ENCODE measurements at regions not wholly inside any gene's neighbourhood (a gene's known extent, or its start where the extent isn't known, plus 50 kb on each side); places are given as distances from the start of the nearest gene placed in this dataset.

DNA sequence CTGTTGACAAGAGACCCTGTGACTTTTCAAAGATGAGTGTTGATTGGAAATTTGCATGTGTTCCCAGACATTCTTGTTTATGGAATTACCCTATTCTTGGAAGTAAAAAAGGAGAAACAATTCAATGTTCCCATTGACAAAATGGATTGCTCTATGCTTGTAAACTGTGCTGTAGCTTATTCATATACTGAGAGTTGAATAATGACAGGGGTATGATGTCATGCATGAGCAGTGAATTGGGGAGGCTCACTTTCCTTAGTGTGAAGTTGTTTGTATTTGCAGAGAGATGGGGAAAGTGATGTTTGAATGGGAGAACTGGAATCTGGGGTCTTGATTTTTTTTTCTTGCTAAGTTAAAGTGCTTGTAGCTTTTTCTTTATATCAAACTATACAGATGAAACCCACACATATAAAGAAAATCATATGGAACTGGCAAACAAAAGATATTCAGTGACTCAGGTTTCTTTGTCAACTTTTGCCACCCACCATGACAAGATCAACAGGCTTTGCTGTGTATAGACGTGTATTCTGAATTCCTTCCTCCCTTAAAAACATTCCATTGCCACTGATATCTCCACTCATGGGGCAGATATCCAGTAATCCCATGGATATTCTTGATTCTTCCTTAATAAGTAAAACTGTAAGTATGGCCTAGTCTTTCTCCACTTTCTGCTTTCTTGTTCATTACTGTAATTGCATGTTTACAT lies 97.8 kb upstream of the JAG1 start:
- no peak for TF ChIP-seq PPARA (CRISPR knock-in tag; IDR thresholded peaks at IDR 0.05; ENCODE audit: borderline replicate concordance)
- TF ChIP-seq ZFP3 (CRISPR knock-in tag; IDR thresholded peaks at IDR 0.05), result no peak
- no peak for TF ChIP-seq ZNF8 (CRISPR knock-in tag; IDR thresholded peaks at IDR 0.05)
- TF ChIP-seq, protein P1, sequence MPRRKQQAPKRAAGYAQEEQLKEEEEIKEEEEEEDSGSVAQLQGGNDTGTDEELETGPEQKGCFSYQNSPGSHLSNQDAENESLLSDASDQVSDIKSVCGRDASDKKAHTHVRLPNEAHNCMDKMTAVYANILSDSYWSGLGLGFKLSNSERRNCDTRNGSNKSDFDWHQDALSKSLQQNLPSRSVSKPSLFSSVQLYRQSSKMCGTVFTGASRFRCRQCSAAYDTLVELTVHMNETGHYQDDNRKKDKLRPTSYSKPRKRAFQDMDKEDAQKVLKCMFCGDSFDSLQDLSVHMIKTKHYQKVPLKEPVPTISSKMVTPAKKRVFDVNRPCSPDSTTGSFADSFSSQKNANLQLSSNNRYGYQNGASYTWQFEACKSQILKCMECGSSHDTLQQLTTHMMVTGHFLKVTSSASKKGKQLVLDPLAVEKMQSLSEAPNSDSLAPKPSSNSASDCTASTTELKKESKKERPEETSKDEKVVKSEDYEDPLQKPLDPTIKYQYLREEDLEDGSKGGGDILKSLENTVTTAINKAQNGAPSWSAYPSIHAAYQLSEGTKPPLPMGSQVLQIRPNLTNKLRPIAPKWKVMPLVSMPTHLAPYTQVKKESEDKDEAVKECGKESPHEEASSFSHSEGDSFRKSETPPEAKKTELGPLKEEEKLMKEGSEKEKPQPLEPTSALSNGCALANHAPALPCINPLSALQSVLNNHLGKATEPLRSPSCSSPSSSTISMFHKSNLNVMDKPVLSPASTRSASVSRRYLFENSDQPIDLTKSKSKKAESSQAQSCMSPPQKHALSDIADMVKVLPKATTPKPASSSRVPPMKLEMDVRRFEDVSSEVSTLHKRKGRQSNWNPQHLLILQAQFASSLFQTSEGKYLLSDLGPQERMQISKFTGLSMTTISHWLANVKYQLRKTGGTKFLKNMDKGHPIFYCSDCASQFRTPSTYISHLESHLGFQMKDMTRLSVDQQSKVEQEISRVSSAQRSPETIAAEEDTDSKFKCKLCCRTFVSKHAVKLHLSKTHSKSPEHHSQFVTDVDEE (CRISPR knock-in tag; IDR thresholded peaks at IDR 0.05), result no peak
- TF ChIP-seq ESRRG (CRISPR knock-in tag; IDR thresholded peaks at IDR 0.05), result no peak
- no peak for TF ChIP-seq CSDC2 (CRISPR knock-in tag; IDR thresholded peaks at IDR 0.05)
- TF ChIP-seq TOX (CRISPR knock-in tag; IDR thresholded peaks at IDR 0.05; ENCODE audit: borderline replicate concordance), result no peak
- TF ChIP-seq ZFP30 (CRISPR knock-in tag; IDR thresholded peaks at IDR 0.05), result no peak
- no peak for TF ChIP-seq ZNF565 (CRISPR knock-in tag; conservative IDR thresholded peaks at IDR 0.05; ENCODE audit: low read depth)
- TF ChIP-seq, protein P2, sequence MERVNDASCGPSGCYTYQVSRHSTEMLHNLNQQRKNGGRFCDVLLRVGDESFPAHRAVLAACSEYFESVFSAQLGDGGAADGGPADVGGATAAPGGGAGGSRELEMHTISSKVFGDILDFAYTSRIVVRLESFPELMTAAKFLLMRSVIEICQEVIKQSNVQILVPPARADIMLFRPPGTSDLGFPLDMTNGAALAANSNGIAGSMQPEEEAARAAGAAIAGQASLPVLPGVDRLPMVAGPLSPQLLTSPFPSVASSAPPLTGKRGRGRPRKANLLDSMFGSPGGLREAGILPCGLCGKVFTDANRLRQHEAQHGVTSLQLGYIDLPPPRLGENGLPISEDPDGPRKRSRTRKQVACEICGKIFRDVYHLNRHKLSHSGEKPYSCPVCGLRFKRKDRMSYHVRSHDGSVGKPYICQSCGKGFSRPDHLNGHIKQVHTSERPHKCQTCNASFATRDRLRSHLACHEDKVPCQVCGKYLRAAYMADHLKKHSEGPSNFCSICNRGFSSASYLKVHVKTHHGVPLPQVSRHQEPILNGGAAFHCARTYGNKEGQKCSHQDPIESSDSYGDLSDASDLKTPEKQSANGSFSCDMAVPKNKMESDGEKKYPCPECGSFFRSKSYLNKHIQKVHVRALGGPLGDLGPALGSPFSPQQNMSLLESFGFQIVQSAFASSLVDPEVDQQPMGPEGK (CRISPR knock-in tag; IDR thresholded peaks at IDR 0.05; ENCODE audit: borderline replicate concordance), result no peak
- TF ChIP-seq, protein P3, sequence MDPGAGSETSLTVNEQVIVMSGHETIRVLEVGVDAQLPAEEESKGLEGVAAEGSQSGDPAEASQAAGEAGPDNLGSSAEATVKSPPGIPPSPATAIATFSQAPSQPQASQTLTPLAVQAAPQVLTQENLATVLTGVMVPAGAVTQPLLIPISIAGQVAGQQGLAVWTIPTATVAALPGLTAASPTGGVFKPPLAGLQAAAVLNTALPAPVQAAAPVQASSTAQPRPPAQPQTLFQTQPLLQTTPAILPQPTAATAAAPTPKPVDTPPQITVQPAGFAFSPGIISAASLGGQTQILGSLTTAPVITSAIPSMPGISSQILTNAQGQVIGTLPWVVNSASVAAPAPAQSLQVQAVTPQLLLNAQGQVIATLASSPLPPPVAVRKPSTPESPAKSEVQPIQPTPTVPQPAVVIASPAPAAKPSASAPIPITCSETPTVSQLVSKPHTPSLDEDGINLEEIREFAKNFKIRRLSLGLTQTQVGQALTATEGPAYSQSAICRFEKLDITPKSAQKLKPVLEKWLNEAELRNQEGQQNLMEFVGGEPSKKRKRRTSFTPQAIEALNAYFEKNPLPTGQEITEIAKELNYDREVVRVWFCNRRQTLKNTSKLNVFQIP (CRISPR knock-in tag; IDR thresholded peaks at IDR 0.05; ENCODE audit: borderline replicate concordance, low read depth), result no peak
- TF ChIP-seq ZC3H10 (CRISPR knock-in tag; IDR thresholded peaks at IDR 0.05), result no peak
- TF ChIP-seq BACH2 (CRISPR knock-in tag; IDR thresholded peaks at IDR 0.05; ENCODE audit: borderline replicate concordance), result no peak
- no peak for ATAC-seq

DNA sequence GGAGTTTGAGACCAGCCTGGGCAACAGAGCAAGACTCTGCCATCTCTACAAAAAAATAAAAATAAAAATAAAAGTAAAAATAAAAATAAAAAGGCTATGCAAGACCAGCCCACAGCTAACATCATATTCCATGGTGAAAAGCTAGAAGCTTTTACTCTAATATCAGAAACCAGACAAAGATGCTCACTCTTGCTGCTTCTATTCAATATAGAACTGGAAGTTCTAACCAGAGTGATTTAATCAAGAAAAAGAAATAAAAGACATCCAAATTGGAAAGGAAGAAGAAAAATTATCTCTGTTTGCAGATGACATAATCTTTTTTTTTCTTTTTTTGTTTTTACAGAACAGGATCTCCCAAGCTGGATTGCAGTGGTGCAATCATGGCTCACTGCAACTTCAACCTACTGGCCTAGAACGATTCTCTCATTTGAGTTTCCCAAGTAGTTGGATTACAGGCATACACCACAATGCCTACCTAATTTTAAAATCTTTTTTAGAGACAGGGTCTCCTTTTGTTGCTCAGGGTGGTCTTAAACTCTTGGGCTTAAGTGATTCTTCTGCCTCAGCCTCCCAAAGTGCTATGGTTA lies 100.7 kb upstream of the JAG1 start:
- no peak for ATAC-seq
- TF ChIP-seq ZC3H10 (CRISPR knock-in tag; IDR thresholded peaks at IDR 0.05) (no peak), RARB (CRISPR knock-in tag; IDR thresholded peaks at IDR 0.05) (no peak), ZFP3 (CRISPR knock-in tag; IDR thresholded peaks at IDR 0.05) (no peak), ZNF70 (CRISPR knock-in tag; IDR thresholded peaks at IDR 0.05) (no peak), GLIS3 (CRISPR knock-in tag; IDR thresholded peaks at IDR 0.05) (no peak), CSDC2 (CRISPR knock-in tag; IDR thresholded peaks at IDR 0.05) (no peak), BACH2 (CRISPR knock-in tag; IDR thresholded peaks at IDR 0.05; ENCODE audit: borderline replicate concordance) (no peak), ZFP30 (CRISPR knock-in tag; IDR thresholded peaks at IDR 0.05) (no peak), TOX (CRISPR knock-in tag; IDR thresholded peaks at IDR 0.05; ENCODE audit: borderline replicate concordance) (no peak)
- TF ChIP-seq, protein P1 (CRISPR knock-in tag; IDR thresholded peaks at IDR 0.05), result no peak
- TF ChIP-seq, protein P2 (CRISPR knock-in tag; IDR thresholded peaks at IDR 0.05; ENCODE audit: borderline replicate concordance), result no peak

DNA sequence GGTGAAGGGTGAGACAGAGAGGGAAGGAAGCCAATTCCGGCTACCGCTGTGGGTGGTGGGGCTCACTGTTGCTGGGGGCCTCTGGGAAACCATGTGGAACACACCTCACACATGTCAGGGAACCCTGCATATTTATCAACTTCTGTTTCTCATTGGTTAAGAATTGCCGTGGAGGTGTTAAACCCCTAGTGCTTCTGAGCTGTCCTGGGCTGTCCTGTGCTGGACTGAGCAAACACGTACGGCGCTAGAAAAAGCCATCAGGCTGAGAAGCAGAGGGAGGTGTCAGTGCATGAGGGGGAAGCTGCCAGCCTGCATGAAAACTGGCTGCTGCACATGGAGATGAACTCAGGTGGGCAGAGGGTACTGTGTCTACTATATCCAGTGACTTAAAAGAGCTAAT lies 103.9 kb upstream of the JAG1 start:
- no peak for ATAC-seq
- TF ChIP-seq ZNF70 (CRISPR knock-in tag; IDR thresholded peaks at IDR 0.05) (no peak), PPARA (CRISPR knock-in tag; IDR thresholded peaks at IDR 0.05; ENCODE audit: borderline replicate concordance) (no peak), ZNF565 (CRISPR knock-in tag; conservative IDR thresholded peaks at IDR 0.05; ENCODE audit: low read depth) (no peak), OSR1 (CRISPR knock-in tag; IDR thresholded peaks at IDR 0.05) (no peak), BACH2 (CRISPR knock-in tag; IDR thresholded peaks at IDR 0.05; ENCODE audit: borderline replicate concordance) (no peak), ARNTL (CRISPR knock-in tag; IDR thresholded peaks at IDR 0.05; ENCODE audit: borderline replicate concordance, low read depth) (no peak), ZFP3 (CRISPR knock-in tag; IDR thresholded peaks at IDR 0.05) (no peak), ZFP30 (CRISPR knock-in tag; IDR thresholded peaks at IDR 0.05) (no peak), ISL1 (CRISPR knock-in tag; IDR thresholded peaks at IDR 0.05) (no peak), RARB (CRISPR knock-in tag; IDR thresholded peaks at IDR 0.05) (no peak), ZC3H10 (CRISPR knock-in tag; IDR thresholded peaks at IDR 0.05) (no peak), ZNF8 (CRISPR knock-in tag; IDR thresholded peaks at IDR 0.05) (no peak), TCF4 (CRISPR knock-in tag; IDR thresholded peaks at IDR 0.05; ENCODE audit: borderline replicate concordance) (no peak), SNAI2 (CRISPR knock-in tag; IDR thresholded peaks at IDR 0.05) (no peak), TOX (CRISPR knock-in tag; IDR thresholded peaks at IDR 0.05; ENCODE audit: borderline replicate concordance) (no peak), GLIS3 (CRISPR knock-in tag; IDR thresholded peaks at IDR 0.05) (no peak)
- TF ChIP-seq, protein P4, sequence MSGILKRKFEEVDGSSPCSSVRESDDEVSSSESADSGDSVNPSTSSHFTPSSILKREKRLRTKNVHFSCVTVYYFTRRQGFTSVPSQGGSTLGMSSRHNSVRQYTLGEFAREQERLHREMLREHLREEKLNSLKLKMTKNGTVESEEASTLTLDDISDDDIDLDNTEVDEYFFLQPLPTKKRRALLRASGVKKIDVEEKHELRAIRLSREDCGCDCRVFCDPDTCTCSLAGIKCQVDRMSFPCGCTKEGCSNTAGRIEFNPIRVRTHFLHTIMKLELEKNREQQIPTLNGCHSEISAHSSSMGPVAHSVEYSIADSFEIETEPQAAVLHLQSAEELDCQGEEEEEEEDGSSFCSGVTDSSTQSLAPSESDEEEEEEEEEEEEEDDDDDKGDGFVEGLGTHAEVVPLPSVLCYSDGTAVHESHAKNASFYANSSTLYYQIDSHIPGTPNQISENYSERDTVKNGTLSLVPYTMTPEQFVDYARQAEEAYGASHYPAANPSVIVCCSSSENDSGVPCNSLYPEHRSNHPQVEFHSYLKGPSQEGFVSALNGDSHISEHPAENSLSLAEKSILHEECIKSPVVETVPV (CRISPR knock-in tag; IDR thresholded peaks at IDR 0.05), result no peak
